PC-3 (cell line): ENCODE measurements at regions not wholly inside any gene's neighbourhood (a gene's known extent, or its start where the extent isn't known, plus 50 kb on each side); places are given as distances from the start of the nearest gene placed in this dataset.

Experiments
- CTCF ChIP-seq: fragments of 300-600 bp; sonication (generic); conservative IDR thresholded peaks from 2 replicates; pipeline ENCODE4 v1.5.1; 2017; ENCODE audit warnings: antibody characterized with exemption, low read depth, mild to moderate bottlenecking, low read length
- EZH2 ChIP-seq: fragments of 300-600 bp; sonication (generic); IDR thresholded peaks from one replicate; pipeline ENCODE4 v1.6.1; 2017; ENCODE audit warnings: antibody characterized with exemption, mild to moderate bottlenecking, low read length; ENCODE audit not compliant: unreplicated experiment

GRCh38 chr1:104460880-104461279, 711.2 kb downstream of the AMY1C start:
- TF ChIP-seq CTCF, result no peak
- TF ChIP-seq EZH2, result no peak
